Ureter (tissue), 1 donor: ENCODE measurements at regions not wholly inside any gene's neighbourhood (a gene's known extent, or its start where the extent isn't known, plus 50 kb on each side); places are given as distances from the start of the nearest gene placed in this dataset.
"Not testable (repeated sequence)": the region's sequence is repeated elsewhere in the genome, so short reads cannot be mapped to it uniquely, and the experiment has no call there.

Experiments
- DNase-seq: peaks from one replicate; pipeline ENCODE4 v3.0.0-alpha.2; 2020; ENCODE audit warnings: low spot score
- donor health status: DM: yes; HTN: yes; CAD: no.

GRCh38 chr14:51444353-51445000 lies 204.4 kb downstream of the TMX1 start:
- no peak for DNase-seq

GRCh38 chr14:51445001-51445390 lies 204.9 kb downstream of the TMX1 start:
- DNase-seq: no peak

- no peak for DNase-seq
Measured at GRCh38 chr14:51446771-51447170, 204.9 kb upstream of the FRMD6 start.

GRCh38 chr14:51447411-51447810 lies 204.3 kb upstream of the FRMD6 start:
- DNase-seq: no peak

GRCh38 chr14:51448831-51449670 lies 202.7 kb upstream of the FRMD6 start:
- peak; percentile 60 for DNase-seq

- DNase-seq: no peak
Measured at GRCh38 chr14:51449681-51450080, 202.0 kb upstream of the FRMD6 start.

GRCh38 chr14:51451561-51451960 lies 200.1 kb upstream of the FRMD6 start:
- DNase-seq: no peak

- no peak for DNase-seq
Measured at GRCh38 chr14:51453869-51454268, 197.8 kb upstream of the FRMD6 start.

- no peak for DNase-seq
Measured at GRCh38 chr14:51454351-51454750, 197.4 kb upstream of the FRMD6 start.

GRCh38 chr14:51455041-51455835 lies 196.5 kb upstream of the FRMD6 start:
- DNase-seq: no peak

GRCh38 chr14:51457843-51458562 lies 193.7 kb upstream of the FRMD6 start:
- no peak for DNase-seq

GRCh38 chr14:51458563-51458955 lies 193.2 kb upstream of the FRMD6 start:
- no peak for DNase-seq

GRCh38 chr14:51460011-51460410 lies 191.7 kb upstream of the FRMD6 start:
- DNase-seq: no peak

- DNase-seq: no peak
Measured at GRCh38 chr14:51462182-51462581, 189.5 kb upstream of the FRMD6 start.

- no peak for DNase-seq
Measured at GRCh38 chr14:51462706-51463105, 189.0 kb upstream of the FRMD6 start.

- DNase-seq: no peak
Measured at GRCh38 chr14:51463461-51463860, 188.2 kb upstream of the FRMD6 start.

- DNase-seq: no peak
Measured at GRCh38 chr14:51464411-51464810, 187.3 kb upstream of the FRMD6 start.

- DNase-seq: no peak
Measured at GRCh38 chr14:51465486-51465885, 186.2 kb upstream of the FRMD6 start.

GRCh38 chr14:51467392-51467791 lies 184.3 kb upstream of the FRMD6 start:
- DNase-seq: not testable (repeated sequence)

- no peak for DNase-seq
Measured at GRCh38 chr14:51468523-51468922, 183.2 kb upstream of the FRMD6 start.

- no peak for DNase-seq
Measured at GRCh38 chr14:51472881-51473280, 178.8 kb upstream of the FRMD6 start.

GRCh38 chr14:51473351-51473750 lies 178.4 kb upstream of the FRMD6 start:
- no peak for DNase-seq
